Activated CD4-positive, alpha-beta T cell treated with anti-CD3 and anti-CD28 coated beads, Interleukin-2, amount 10 ng/mL, durations not matched to agents 7 days and 5 days (primary cell): ENCODE measurements at regions not wholly inside any gene's neighbourhood (a gene's known extent, or its start where the extent isn't known, plus 50 kb on each side); places are given as distances from the start of the nearest gene placed in this dataset.

Experiments
- CTCF ChIA-PET: fragments of 350-600 bp; sonication (Branson Sonifier 250); formaldehyde crosslinking; loops from one replicate; lab custom pipeline; 2021; ENCODE audit warnings: antibody characterized with exemption; lab: Charles Lee
- POLR2A ChIA-PET: fragments of 350-600 bp; sonication (Branson Sonifier 250); formaldehyde crosslinking; loops from one replicate; lab custom pipeline; 2021; ENCODE audit warnings: antibody characterized with exemption; lab: Charles Lee
- DNase-seq: peaks from one replicate; pipeline ENCODE4 v3.0.0-alpha.2; 2020
- H3K27ac Mint-ChIP-seq: one replicate; pipeline ENCODE4 v1.8.0; 2021; ENCODE audit warnings: mild to moderate bottlenecking, moderate library complexity, mixed read lengths
- H3K27me3 Mint-ChIP-seq: one replicate; pipeline ENCODE4 v1.8.0; 2021; ENCODE audit warnings: mixed read lengths
- H3K36me3 Mint-ChIP-seq: one replicate; pipeline ENCODE4 v1.8.0; 2021; ENCODE audit warnings: low read depth, mixed read lengths
- H3K4me1 Mint-ChIP-seq: one replicate; pipeline ENCODE4 v1.8.0; 2021; ENCODE audit warnings: mixed read lengths
- H3K4me3 Mint-ChIP-seq: one replicate; pipeline ENCODE4 v1.8.0; 2021; ENCODE audit warnings: mild to moderate bottlenecking, moderate library complexity, mixed read lengths
- H3K9me3 Mint-ChIP-seq: one replicate; pipeline ENCODE4 v1.8.0; 2021; ENCODE audit warnings: mixed read lengths

- Mint-ChIP-seq H3K4me3 (no peak overlapping the region), H3K4me1 (no peaks in the 10 kb centered on the region)
Measured at GRCh38 chr13:85303630-85304029, 495.6 kb downstream of the SLITRK6 start.

GRCh38 chr13:85298387-85298924 lies 500.8 kb downstream of the SLITRK6 start:
- DNase-seq: no peak
- Mint-ChIP-seq H3K27me3 (no peaks in the 10 kb centered on the region), H3K9me3 (no peaks in the 10 kb centered on the region), H3K4me3 (no peak overlapping the region), H3K27ac (no peak overlapping the region), H3K4me1 (no peaks in the 10 kb centered on the region), H3K36me3 (no peaks in the 10 kb centered on the region)
- CTCF ChIA-PET: no interaction called here
- POLR2A ChIA-PET: no interaction called here

More at GRCh38 chr13:85303630-85304029, 495.6 kb downstream of the SLITRK6 start:
- H3K27ac Mint-ChIP-seq: no peak overlapping the region
- H3K27me3 Mint-ChIP-seq: no peaks in the 10 kb centered on the region
- POLR2A ChIA-PET: no interaction called here
- DNase-seq: no peak
- CTCF ChIA-PET: no interaction called here
- no peaks in the 10 kb centered on the region for H3K9me3 Mint-ChIP-seq
- no peaks in the 10 kb centered on the region for H3K36me3 Mint-ChIP-seq

- DNase-seq: no peak
- Mint-ChIP-seq H3K27me3 (no peaks in the 10 kb centered on the region), H3K4me3 (no peak overlapping the region), H3K4me1 (no peaks in the 10 kb centered on the region), H3K9me3 (no peaks in the 10 kb centered on the region), H3K36me3 (no peaks in the 10 kb centered on the region), H3K27ac (no peak overlapping the region)
- ChIA-PET CTCF (no interaction called here), POLR2A (no interaction called here)
Measured at GRCh38 chr13:85288698-85289097, 510.5 kb downstream of the SLITRK6 start.

DNA sequence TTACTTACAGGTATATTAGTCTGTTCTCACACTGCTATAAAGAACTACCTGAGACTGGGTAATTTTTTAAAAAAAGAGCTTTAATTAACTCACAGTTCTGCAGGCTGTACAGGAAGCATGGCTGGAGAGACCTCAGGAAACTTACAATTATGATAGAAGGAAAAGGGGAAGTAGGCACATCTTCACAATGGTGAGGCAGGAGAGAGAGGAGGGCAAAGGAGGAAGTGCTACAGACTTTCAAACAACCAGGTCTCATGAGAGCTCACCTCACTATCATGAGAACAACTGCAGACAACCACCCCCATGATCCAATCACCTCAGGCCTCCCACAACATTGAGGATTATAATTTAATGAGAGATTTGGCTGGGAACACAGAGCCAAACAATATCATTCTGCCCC lies 511.7 kb downstream of the SLITRK6 start:
- Mint-ChIP-seq H3K36me3 (no peaks in the 10 kb centered on the region), H3K9me3 (no peaks in the 10 kb centered on the region), H3K27ac (no peak overlapping the region), H3K27me3 (no peaks in the 10 kb centered on the region), H3K4me1 (no peaks in the 10 kb centered on the region), H3K4me3 (no peak overlapping the region)
- DNase-seq: no peak
- CTCF ChIA-PET: no interaction called here
- POLR2A ChIA-PET: no interaction called here

DNA sequence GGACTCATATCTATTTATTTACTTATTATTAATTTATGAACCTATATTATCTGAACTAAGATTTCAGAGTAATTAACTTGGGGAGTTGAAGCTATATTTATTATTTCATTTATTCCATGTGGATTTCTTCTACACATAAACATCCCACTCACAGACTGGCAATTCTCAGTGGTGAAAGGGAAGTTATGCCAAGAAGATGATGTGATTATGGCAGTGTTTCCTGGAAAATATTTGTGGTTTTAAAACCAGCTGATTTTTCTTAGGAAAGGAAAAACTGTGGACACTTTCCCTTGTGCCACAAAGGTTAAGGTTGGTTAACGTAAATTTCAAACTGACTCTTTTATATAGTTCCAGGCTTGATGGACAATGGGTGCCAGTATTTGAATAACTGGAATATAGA lies 513.1 kb downstream of the SLITRK6 start:
- Mint-ChIP-seq H3K4me1 (no peaks in the 10 kb centered on the region), H3K36me3 (no peaks in the 10 kb centered on the region), H3K9me3 (no peaks in the 10 kb centered on the region), H3K4me3 (no peak overlapping the region), H3K27ac (no peak overlapping the region), H3K27me3 (no peaks in the 10 kb centered on the region)
- ChIA-PET POLR2A (no interaction called here), CTCF (no interaction called here)
- no peak for DNase-seq

DNA sequence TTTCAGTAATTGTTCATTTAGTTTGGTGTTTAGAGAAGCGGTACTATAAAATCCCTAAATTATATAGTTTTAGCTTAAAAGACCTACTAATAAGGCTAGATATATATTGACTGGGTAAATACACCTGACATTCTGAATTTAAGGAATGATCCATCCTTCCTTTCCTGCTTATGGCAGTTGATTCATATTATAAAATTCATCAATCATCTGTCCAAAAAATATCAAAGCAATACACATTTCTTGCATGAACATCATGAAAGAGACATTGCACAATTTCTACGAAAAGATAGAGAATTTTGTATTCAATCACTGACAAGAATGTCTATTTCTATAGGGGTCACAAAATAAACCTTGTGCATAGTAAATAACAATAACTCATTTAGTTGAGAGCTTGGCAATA lies 514.9 kb downstream of the SLITRK6 start:
- ChIA-PET CTCF (no interaction called here), POLR2A (no interaction called here)
- Mint-ChIP-seq H3K36me3 (no peaks in the 10 kb centered on the region), H3K4me1 (no peaks in the 10 kb centered on the region), H3K27ac (no peak overlapping the region), H3K9me3 (no peaks in the 10 kb centered on the region), H3K27me3 (no peaks in the 10 kb centered on the region), H3K4me3 (no peak overlapping the region)
- no peak for DNase-seq

GRCh38 chr13:85283408-85283807 lies 515.8 kb downstream of the SLITRK6 start:
- Mint-ChIP-seq H3K4me3 (no peak overlapping the region), H3K4me1 (no peaks in the 10 kb centered on the region), H3K27ac (no peak overlapping the region), H3K9me3 (no peaks in the 10 kb centered on the region), H3K27me3 (no peaks in the 10 kb centered on the region), H3K36me3 (no peaks in the 10 kb centered on the region)
- ChIA-PET CTCF (no interaction called here), POLR2A (no interaction called here)
- DNase-seq: no peak

GRCh38 chr13:85282876-85283275 lies 516.3 kb downstream of the SLITRK6 start:
- H3K4me1 Mint-ChIP-seq: no peaks in the 10 kb centered on the region
- no peaks in the 10 kb centered on the region for H3K36me3 Mint-ChIP-seq
- no peaks in the 10 kb centered on the region for H3K27me3 Mint-ChIP-seq
- DNase-seq: no peak
- H3K4me3 Mint-ChIP-seq: no peak overlapping the region
- no peaks in the 10 kb centered on the region for H3K9me3 Mint-ChIP-seq
- ChIA-PET CTCF (no interaction called here), POLR2A (no interaction called here)
- H3K27ac Mint-ChIP-seq: peak overlapping the region; percentile 31

DNA sequence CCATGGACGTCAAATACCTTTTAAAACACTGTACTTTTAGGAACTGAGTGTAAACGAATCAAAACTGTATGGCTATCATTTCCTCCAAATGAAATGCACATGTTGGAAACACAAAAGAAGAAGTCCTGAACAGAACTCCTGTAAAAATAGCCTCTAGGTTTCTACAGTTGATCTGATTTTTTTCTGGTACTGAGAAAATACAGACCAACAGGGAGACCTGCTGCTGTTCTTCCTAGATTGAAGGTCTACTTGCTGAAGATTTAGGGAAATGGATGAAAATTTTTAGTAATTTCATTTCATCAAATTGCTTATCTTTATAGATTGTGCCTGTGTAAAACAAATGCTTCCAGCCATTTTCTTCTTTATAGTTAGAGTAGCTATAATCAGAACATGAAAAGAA lies 520.4 kb downstream of the SLITRK6 start:
- no peak for DNase-seq
- H3K9me3 Mint-ChIP-seq: peaks cover 3% of the 10 kb centered on the region
- H3K36me3 Mint-ChIP-seq: no peaks in the 10 kb centered on the region
- POLR2A ChIA-PET: no interaction called here
- H3K27ac Mint-ChIP-seq: no peak overlapping the region
- H3K4me1 Mint-ChIP-seq: no peaks in the 10 kb centered on the region
- CTCF ChIA-PET: no interaction called here
- H3K27me3 Mint-ChIP-seq: no peaks in the 10 kb centered on the region
- H3K4me3 Mint-ChIP-seq: no peak overlapping the region

DNA sequence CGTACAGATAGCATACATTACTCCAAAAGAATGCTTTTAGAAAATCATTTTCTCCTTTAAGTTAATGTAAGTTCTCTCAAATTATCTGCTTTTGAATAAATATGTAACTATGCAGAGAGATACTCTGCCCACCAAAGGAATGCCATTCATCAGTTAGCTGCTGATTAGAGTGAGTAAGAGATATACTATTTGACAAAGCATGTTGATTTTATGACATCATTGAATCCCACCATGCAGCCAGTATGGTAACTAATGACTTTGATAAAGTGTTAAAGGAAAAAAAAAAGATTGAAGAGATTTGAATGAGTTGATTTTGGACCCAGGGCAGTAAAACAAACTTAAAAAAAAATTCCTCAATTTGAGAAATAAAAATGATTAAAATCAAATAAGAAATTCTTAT lies 521.5 kb downstream of the SLITRK6 start:
- CTCF ChIA-PET: no interaction called here
- no peak overlapping the region for H3K27ac Mint-ChIP-seq
- POLR2A ChIA-PET: no interaction called here
- peaks cover 4% of the 10 kb centered on the region for H3K9me3 Mint-ChIP-seq
- H3K36me3 Mint-ChIP-seq: no peaks in the 10 kb centered on the region
- H3K4me1 Mint-ChIP-seq: no peaks in the 10 kb centered on the region
- no peak overlapping the region for H3K4me3 Mint-ChIP-seq
- H3K27me3 Mint-ChIP-seq: no peaks in the 10 kb centered on the region
- no peak for DNase-seq

DNA sequence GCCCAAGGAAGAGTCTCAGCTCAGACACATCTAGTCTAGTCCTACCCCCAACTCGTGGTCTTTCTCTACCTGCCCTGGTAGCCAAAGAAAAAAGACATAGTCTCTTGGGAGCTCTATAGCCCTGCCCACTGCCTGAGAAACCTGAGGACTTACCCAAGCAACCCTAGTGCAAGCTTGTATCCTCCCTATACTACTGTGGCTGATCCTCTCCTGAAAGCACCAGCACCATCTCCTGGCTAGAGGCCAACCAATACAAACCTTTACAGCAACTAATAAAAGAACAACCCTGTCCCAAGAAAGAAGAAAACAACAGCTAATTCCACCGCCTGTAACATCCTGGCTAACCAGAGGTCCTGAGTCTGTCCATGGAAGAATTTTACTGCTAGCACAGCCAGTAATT lies 532.4 kb downstream of the SLITRK6 start:
- Mint-ChIP-seq H3K27ac (no peak overlapping the region), H3K27me3 (no peaks in the 10 kb centered on the region), H3K4me3 (no peak overlapping the region), H3K9me3 (peaks cover 3% of the 10 kb centered on the region), H3K36me3 (no peaks in the 10 kb centered on the region), H3K4me1 (no peaks in the 10 kb centered on the region)
- POLR2A ChIA-PET: no interaction called here
- CTCF ChIA-PET: no interaction called here
- DNase-seq: no peak

DNA sequence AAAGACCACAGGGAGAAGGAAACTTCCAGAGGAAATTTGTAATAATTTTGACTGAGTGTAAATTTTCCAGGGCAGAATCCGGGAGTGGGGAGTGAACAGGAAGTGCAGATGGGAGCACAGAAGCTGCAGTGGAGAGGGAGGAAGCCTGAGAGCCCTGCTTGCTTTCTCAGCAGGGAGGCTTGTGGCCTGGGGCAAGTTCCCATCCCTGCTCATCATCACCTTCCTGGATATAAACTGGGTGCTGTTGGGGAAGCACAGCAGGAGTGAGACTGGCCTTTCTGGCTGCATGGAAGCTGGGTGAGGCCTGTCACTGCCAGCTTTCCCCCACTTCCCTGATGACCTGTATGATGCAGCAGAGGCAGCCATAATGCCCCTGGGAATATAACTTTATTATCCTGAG lies 532.9 kb downstream of the SLITRK6 start:
- CTCF ChIA-PET: no interaction called here
- Mint-ChIP-seq H3K36me3 (no peaks in the 10 kb centered on the region), H3K27me3 (no peaks in the 10 kb centered on the region), H3K4me1 (no peaks in the 10 kb centered on the region), H3K9me3 (peaks cover 3% of the 10 kb centered on the region), H3K27ac (no peak overlapping the region), H3K4me3 (no peak overlapping the region)
- POLR2A ChIA-PET: no interaction called here
- no peak for DNase-seq

- H3K9me3 Mint-ChIP-seq: peaks cover 3% of the 10 kb centered on the region
- CTCF ChIA-PET: interaction anchor here (0.6 kb wide), 1 partner anchor 52 kb away, joined by 4 read pairs; no protein-coding TSS in a partner anchor
Measured at GRCh38 chr13:85265296-85265695, 533.9 kb downstream of the SLITRK6 start.

DNA sequence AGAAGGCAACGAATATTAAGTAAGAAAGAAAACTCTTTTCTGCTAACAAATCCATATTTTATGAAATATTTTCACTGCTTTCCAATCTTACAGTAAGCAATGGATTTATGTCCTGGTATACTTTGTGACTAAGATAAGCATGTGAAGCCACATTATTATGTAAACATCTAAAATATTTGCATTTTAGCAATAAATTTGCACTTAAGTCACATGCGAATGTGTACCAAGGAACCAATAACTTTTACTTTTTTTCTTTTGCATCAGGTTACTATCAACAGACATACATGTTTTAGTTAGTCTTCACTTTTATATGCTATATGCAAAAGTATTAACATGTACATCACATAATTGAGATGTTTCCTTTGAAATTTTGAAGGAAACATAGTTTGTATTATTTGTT lies 536.7 kb downstream of the SLITRK6 start:
- CTCF ChIA-PET: no interaction called here

More at GRCh38 chr13:85265296-85265695, 533.9 kb downstream of the SLITRK6 start:
- Mint-ChIP-seq H3K27me3 (no peaks in the 10 kb centered on the region), H3K4me3 (no peak overlapping the region), H3K27ac (no peak overlapping the region), H3K4me1 (no peaks in the 10 kb centered on the region), H3K36me3 (no peaks in the 10 kb centered on the region)
- no peak for DNase-seq
- POLR2A ChIA-PET: no interaction called here

More for the DNA sequence above, 536.7 kb downstream of the SLITRK6 start:
- no peaks in the 10 kb centered on the region for H3K9me3 Mint-ChIP-seq
- H3K4me1 Mint-ChIP-seq: no peaks in the 10 kb centered on the region
- H3K4me3 Mint-ChIP-seq: no peak overlapping the region
- no peak overlapping the region for H3K27ac Mint-ChIP-seq
- no peaks in the 10 kb centered on the region for H3K36me3 Mint-ChIP-seq
- POLR2A ChIA-PET: no interaction called here
- DNase-seq: no peak
- H3K27me3 Mint-ChIP-seq: no peaks in the 10 kb centered on the region
